ENCODE measurements at regions not wholly inside any gene's neighbourhood (a gene's known extent, or its start where the extent isn't known, plus 50 kb on each side); places are given as distances from the start of the nearest gene placed in this dataset.

DNA sequence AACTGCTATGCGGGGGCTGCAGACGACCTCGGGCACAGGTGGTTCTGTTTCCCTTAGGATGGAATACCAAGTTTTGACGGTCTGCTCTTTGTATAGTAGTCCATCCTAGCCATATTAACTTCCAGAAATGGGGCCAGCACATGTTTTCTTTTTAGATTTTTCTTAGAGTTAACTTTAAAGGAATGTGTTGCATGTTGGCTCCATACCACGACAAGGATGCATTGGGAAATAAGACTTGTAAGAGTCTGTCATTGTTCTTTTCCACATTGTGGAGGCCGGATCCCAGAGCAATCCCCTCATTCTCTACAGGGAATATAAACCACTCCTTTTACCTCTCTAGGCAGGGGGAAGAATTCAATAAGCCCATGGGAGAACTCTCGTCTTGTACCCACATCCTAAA is 87.1 kb upstream of the PLSCR4 start:
- no peak overlapping the region for H3K4me3 Mint-ChIP-seq
- H3K27ac Mint-ChIP-seq: no peak overlapping the region
- H3K27me3 Mint-ChIP-seq (ENCODE audit: low read depth): no peaks in the 10 kb centered on the region
- ATAC-seq (no peak), DNase-seq (no peak)
- H3K36me3 Mint-ChIP-seq (ENCODE audit: low read depth): no peaks in the 10 kb centered on the region
- ChIA-PET CTCF (no interaction called here), POLR2A (no interaction called here)
- H3K4me1 Mint-ChIP-seq (ENCODE audit: low read depth): no peaks in the 10 kb centered on the region
- no peaks in the 10 kb centered on the region for H3K9me3 Mint-ChIP-seq (ENCODE audit: insufficient read depth)

DNA sequence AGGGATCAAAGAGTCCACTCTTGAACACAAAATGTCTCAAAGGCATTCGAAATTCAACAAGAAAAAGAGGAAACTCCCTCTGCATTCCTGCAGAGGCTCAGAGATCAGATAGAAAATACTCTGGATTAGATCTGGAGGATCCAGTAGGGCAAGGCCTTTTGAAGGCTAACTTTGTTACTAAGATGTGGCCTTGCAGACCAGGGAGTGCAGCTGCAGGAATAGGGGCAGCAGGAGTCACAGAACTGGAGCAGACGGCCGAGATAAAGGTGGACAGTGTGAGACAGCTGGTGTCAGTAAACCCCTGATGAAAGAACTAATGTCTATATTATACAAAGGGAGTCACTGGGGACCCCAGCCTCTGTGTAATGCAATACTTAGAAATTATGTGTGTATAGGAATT is 84.5 kb upstream of the PLSCR4 start:
- H3K4me1 Mint-ChIP-seq (ENCODE audit: low read depth): no peaks in the 10 kb centered on the region
- CTCF ChIA-PET: no interaction called here
- POLR2A ChIA-PET: no interaction called here

DNA sequence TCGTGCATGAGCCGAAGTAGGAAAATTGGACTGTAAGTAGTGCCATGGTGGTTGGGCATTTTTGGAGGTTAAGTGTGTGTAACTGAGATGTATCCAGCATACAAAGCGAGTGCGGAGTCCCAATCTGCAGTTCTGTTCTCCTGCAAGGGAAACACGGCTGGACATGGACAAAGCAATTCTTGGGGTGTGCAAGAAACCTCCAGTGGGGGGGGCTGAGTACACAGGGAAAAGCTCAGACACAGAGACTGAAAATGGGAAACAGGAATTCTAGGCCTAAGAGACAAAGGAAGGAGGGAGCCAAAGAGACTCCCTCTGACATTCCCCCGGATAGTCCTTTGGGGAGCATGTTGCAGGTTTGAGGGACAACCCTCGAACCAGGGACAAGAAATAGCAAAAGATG is 83.2 kb upstream of the PLSCR4 start:
- Mint-ChIP-seq H3K9me3 (ENCODE audit: insufficient read depth) (no peaks in the 10 kb centered on the region), H3K36me3 (ENCODE audit: low read depth) (no peaks in the 10 kb centered on the region), H3K27me3 (ENCODE audit: low read depth) (peaks cover 2% of the 10 kb centered on the region), H3K4me1 (ENCODE audit: low read depth) (no peaks in the 10 kb centered on the region), H3K27ac (no peak overlapping the region), H3K4me3 (no peak overlapping the region)
- CTCF ChIA-PET: no interaction called here
- no peak for ATAC-seq
- DNase-seq: no peak
- POLR2A ChIA-PET: no interaction called here

More for the DNA sequence above, 84.5 kb upstream of the PLSCR4 start:
- no peaks in the 10 kb centered on the region for H3K27me3 Mint-ChIP-seq (ENCODE audit: low read depth)
- DNase-seq: no peak
- ATAC-seq: no peak
- H3K4me3 Mint-ChIP-seq: no peak overlapping the region
- no peaks in the 10 kb centered on the region for H3K9me3 Mint-ChIP-seq (ENCODE audit: insufficient read depth)
- H3K36me3 Mint-ChIP-seq (ENCODE audit: low read depth): no peaks in the 10 kb centered on the region
- H3K27ac Mint-ChIP-seq: no peak overlapping the region

DNA sequence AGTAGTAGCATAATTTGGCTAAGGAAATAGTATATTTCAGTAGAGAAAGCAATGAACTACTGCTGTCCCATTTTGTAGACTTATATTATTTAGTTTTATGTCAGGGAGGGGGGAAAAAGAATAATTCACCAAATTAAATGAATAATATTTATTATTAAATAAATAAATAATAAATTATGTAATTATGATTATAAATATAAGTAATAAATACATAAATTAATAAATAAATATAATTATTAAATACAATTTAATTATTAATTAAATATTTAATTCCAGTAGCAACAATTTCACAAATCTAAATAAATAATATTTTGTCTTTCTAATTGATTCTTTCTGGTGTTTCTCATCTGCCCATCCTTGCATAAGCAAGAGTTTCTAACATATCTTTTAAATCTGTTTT is 81.1 kb upstream of the PLSCR4 start:
- DNase-seq (no peak), ATAC-seq (no peak)
- no peaks in the 10 kb centered on the region for H3K36me3 Mint-ChIP-seq (ENCODE audit: low read depth)
- H3K4me1 Mint-ChIP-seq (ENCODE audit: low read depth): no peaks in the 10 kb centered on the region
- CTCF ChIA-PET: no interaction called here
- no peak overlapping the region for H3K4me3 Mint-ChIP-seq
- no peaks in the 10 kb centered on the region for H3K9me3 Mint-ChIP-seq (ENCODE audit: insufficient read depth)
- no peak overlapping the region for H3K27ac Mint-ChIP-seq
- peaks cover 2% of the 10 kb centered on the region for H3K27me3 Mint-ChIP-seq (ENCODE audit: low read depth)
- POLR2A ChIA-PET: no interaction called here

DNA sequence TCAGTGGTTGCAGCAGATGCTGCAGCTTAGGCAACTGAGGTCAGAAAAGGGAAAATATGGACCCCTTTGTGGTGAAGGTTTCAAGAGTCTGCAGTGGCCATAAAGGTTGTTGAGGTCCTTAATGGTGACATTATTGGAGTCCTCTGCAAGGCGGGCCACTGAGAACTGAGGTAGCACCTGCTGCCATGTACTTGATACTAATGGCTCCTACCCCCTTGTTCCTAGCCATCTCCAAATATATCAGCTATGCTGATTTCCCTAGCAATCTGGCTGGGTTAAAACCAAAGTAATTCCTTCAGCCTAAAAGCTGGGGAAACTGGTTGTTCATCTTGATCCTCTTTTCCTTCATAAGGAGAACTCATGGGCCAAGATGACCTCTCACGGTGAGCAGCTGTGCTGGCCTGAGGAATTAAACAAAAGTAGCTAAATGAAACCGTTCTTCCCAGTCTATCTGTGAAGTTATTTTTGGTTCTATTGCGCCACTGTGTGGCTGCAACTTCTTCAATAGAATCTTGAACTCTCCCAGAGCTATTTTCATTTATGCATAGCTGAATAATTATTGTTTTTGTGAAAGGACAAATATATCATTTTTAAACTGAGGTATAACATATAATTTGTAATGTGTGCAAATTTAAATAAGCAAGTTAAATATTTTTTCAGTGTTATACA is 76.1 kb upstream of the PLSCR4 start:
- CTCF ChIA-PET: interaction anchor here (0.7 to 1.9 kb wide), 6 partner anchors 107 to 262 kb away, joined by 3 to 24 read pairs (median 6); no protein-coding TSS in a partner anchor

DNA sequence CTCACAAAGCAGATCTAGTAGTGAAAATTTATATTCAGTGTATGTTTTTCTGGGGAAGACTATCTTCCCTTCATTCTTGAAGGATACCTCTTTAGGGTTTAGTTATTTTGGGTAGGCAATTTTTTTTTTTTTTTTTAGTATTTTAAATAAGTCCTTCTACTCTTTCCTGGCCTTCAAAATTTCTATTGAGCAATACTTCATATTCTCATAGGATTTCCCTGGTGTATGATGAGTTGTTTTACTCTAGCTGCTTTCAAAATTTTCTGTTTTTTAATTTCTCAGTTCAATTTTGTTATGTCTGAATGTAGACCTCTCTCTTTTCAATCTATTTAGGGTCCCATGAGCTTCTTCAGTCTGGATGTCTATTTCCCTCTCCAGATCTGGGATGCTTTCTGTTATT is 74.3 kb upstream of the PLSCR4 start:
- no peaks in the 10 kb centered on the region for H3K4me1 Mint-ChIP-seq (ENCODE audit: low read depth)
- ATAC-seq: no peak
- no peaks in the 10 kb centered on the region for H3K36me3 Mint-ChIP-seq (ENCODE audit: low read depth)
- H3K27me3 Mint-ChIP-seq (ENCODE audit: low read depth): peaks cover 6% of the 10 kb centered on the region
- no peak for DNase-seq
- POLR2A ChIA-PET: no interaction called here
- H3K4me3 Mint-ChIP-seq: no peak overlapping the region
- H3K9me3 Mint-ChIP-seq (ENCODE audit: insufficient read depth): no peaks in the 10 kb centered on the region
- H3K27ac Mint-ChIP-seq: no peak overlapping the region
- CTCF ChIA-PET: no interaction called here

More for the DNA sequence above, 76.1 kb upstream of the PLSCR4 start:
- Mint-ChIP-seq H3K27me3 (ENCODE audit: low read depth) (peaks cover 4% of the 10 kb centered on the region), H3K9me3 (ENCODE audit: insufficient read depth) (no peaks in the 10 kb centered on the region), H3K36me3 (ENCODE audit: low read depth) (no peaks in the 10 kb centered on the region), H3K4me1 (ENCODE audit: low read depth) (no peaks in the 10 kb centered on the region), H3K4me3 (no peak overlapping the region), H3K27ac (no peak overlapping the region)
- POLR2A ChIA-PET: no interaction called here
- ATAC-seq (no peak), DNase-seq (no peak)

DNA sequence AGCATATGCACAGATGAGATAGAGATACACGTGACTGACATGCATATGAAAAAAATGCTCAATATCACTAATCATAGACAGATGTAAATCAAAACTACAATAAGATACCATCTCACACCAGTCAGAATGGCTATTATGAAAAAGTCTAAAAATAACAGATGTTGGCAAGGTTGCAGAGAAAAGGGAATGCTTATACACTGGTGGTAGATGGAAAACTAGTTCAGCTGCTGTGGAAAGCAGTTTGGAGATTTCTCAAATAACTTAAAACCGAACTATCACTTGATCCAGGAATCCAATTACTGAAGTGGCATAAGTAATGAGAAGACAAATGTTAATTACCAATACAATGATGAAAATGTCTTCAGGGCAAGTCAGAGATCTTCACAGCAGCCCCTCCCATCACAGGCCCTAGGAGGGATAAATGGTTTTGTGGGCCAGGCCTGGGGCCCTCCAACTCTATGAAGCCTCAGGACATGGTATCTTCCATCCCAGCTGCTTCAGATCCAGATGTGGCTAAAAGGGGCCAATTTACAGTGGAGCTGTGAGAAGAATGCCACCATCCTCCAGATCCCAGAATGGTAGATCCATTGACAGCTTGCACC is 71.4 kb upstream of the PLSCR4 start:
- Mint-ChIP-seq H3K4me3 (no peak overlapping the region), H3K36me3 (ENCODE audit: low read depth) (no peaks in the 10 kb centered on the region), H3K27me3 (ENCODE audit: low read depth) (peaks cover 5% of the 10 kb centered on the region), H3K4me1 (ENCODE audit: low read depth) (no peaks in the 10 kb centered on the region), H3K9me3 (ENCODE audit: insufficient read depth) (no peaks in the 10 kb centered on the region), H3K27ac (no peak overlapping the region)
- ATAC-seq: no peak
- no peak for DNase-seq
- ChIA-PET CTCF (no interaction called here), POLR2A (no interaction called here)

DNA sequence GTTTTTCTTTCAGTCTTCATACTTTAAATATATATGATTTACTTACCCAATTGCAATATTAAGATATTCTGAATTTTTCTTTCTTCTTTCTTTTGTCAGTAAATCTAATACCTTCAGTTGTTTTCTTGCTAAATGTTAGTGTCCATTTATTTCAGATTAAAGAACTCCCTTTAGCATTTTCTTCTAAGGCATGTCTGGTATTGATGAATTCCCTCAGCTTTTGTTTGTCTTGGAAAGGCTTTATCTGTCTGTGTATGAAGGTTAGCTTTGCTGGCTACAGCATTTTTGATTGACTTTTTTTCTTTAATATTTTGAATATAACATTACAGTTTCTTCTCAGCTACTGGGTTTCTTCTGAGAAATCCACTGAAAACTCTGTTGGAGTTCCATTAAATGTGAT is 64.0 kb upstream of the PLSCR4 start:
- ChIA-PET POLR2A (no interaction called here), CTCF (no interaction called here)
- H3K36me3 Mint-ChIP-seq (ENCODE audit: low read depth): no peaks in the 10 kb centered on the region
- no peaks in the 10 kb centered on the region for H3K4me1 Mint-ChIP-seq (ENCODE audit: low read depth)
- ATAC-seq (no peak), DNase-seq (no peak)
- H3K27me3 Mint-ChIP-seq (ENCODE audit: low read depth): no peaks in the 10 kb centered on the region
- H3K27ac Mint-ChIP-seq: no peak overlapping the region
- H3K4me3 Mint-ChIP-seq: no peak overlapping the region
- no peaks in the 10 kb centered on the region for H3K9me3 Mint-ChIP-seq (ENCODE audit: insufficient read depth)

DNA sequence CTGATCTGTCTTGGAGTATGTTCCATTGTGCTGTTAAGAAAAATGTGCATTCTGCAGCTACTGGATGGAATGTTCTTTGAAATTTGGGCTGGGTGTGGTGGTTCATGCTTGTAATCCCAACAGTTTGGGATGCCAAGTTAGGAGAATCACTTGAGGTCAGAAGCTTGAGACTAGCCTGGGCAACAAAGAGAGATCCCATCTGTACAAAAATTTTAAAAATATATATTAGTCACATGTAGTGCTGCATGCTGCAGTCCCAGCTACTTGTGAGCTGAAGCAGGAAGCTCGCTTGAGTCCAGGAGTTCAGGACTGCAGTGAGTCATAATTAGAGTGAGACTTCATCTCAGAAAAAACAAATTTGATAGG is 62.8 kb upstream of the PLSCR4 start:
- ChIA-PET POLR2A (no interaction called here), CTCF (interaction anchor here (0.7 to 1.0 kb wide), 2 partner anchors 14 to 59 kb away, joined by 3 read pairs; no protein-coding TSS in a partner anchor)
- DNase-seq (no peak), ATAC-seq (no peak)
- H3K4me3 Mint-ChIP-seq: no peak overlapping the region
- H3K4me1 Mint-ChIP-seq (ENCODE audit: low read depth): no peaks in the 10 kb centered on the region
- H3K36me3 Mint-ChIP-seq (ENCODE audit: low read depth): no peaks in the 10 kb centered on the region
- H3K27ac Mint-ChIP-seq: no peak overlapping the region
- no peaks in the 10 kb centered on the region for H3K9me3 Mint-ChIP-seq (ENCODE audit: insufficient read depth)
- H3K27me3 Mint-ChIP-seq (ENCODE audit: low read depth): peaks cover 3% of the 10 kb centered on the region

DNA sequence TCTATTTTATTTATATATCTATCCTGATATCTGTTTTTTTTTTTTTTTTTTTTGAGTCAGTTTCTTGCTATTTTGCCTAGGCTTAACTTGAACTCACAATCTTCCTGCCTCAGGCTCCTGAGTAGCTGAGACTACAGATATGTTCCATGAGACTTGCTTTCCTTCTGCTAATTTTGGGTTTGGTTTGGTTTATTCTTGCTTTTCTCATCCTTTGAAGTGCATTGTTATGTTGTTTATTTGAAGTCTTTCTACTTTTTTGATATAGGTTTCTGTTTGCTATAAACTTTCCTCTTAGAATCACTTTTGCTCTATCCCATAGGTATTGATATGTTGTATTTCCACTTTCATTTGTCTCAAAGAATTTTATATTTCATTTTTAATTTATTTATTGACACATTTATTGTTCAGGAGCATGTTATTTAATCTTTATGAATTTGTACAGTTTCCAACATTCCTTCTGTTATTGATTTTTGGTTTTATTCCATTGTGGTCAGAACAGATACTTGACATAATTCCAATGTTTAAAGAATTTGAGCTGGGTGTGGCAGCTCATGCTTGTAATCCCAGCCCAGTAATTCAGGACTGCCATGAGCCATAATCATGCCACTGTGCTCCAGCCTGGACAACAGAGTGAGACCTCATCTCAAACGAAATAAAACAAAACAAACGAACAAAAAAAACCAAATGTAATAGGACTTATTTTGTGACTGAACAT is 62.3 kb upstream of the PLSCR4 start:
- Mint-ChIP-seq H3K4me1 (ENCODE audit: low read depth) (no peaks in the 10 kb centered on the region), H3K4me3 (no peak overlapping the region), H3K9me3 (ENCODE audit: insufficient read depth) (no peaks in the 10 kb centered on the region), H3K27ac (no peak overlapping the region), H3K27me3 (ENCODE audit: low read depth) (peaks cover 3% of the 10 kb centered on the region), H3K36me3 (ENCODE audit: low read depth) (no peaks in the 10 kb centered on the region)
- ATAC-seq (no peak), DNase-seq (no peak)
- ChIA-PET POLR2A (no interaction called here), CTCF (interaction anchor here (1.0 kb wide), 1 partner anchor 13 kb away, joined by 3 read pairs; no protein-coding TSS in a partner anchor)

DNA sequence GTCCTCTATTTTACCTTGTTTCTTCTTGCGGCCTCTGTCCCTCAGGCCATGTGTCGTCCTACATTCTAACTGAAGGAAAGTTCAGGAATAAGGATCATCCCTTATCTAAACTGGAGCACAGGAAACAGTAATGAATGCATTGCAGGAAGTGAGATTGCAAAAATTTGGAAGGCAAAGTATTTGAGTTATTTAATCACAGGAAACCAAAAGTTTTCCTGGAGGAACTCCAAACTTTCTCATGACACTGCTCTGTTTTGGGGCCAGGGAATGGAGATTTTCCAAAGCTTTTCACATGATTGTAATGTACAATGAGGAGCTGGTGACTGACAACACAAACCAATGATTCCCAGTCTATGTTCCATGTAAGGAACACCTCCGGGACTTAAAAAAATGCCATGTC is 57.8 kb upstream of the PLSCR4 start:
- ChIA-PET CTCF (no interaction called here), POLR2A (no interaction called here)
- Mint-ChIP-seq H3K27me3 (ENCODE audit: low read depth) (peaks cover 3% of the 10 kb centered on the region), H3K36me3 (ENCODE audit: low read depth) (no peaks in the 10 kb centered on the region), H3K9me3 (ENCODE audit: insufficient read depth) (no peaks in the 10 kb centered on the region), H3K27ac (no peak overlapping the region), H3K4me1 (ENCODE audit: low read depth) (no peaks in the 10 kb centered on the region), H3K4me3 (no peak overlapping the region)
- DNase-seq: no peak
- ATAC-seq: no peak

DNA sequence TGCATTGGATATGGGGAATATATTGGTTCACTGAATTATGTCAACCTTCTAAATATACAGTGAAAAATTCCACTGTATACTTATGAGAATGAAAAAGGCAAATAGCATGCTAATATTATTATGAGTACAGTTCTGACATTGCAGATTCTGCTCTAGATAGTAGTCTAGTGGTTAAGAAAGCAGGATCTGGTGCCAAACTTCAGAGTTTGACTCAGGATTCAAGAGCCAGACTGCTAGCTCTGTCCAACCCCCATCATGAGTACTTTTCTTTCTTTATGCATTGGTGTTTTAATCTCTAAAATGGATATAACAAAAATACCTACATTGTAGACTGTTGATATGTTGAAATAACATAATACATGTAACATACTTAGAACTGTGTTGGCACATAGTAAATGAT is 57.3 kb upstream of the PLSCR4 start:
- no peaks in the 10 kb centered on the region for H3K4me1 Mint-ChIP-seq (ENCODE audit: low read depth)
- no peaks in the 10 kb centered on the region for H3K36me3 Mint-ChIP-seq (ENCODE audit: low read depth)
- ATAC-seq (no peak), DNase-seq (no peak)
- ChIA-PET CTCF (no interaction called here), POLR2A (no interaction called here)
- H3K27me3 Mint-ChIP-seq (ENCODE audit: low read depth): peaks cover 3% of the 10 kb centered on the region
- no peaks in the 10 kb centered on the region for H3K9me3 Mint-ChIP-seq (ENCODE audit: insufficient read depth)
- no peak overlapping the region for H3K27ac Mint-ChIP-seq
- H3K4me3 Mint-ChIP-seq: no peak overlapping the region

DNA sequence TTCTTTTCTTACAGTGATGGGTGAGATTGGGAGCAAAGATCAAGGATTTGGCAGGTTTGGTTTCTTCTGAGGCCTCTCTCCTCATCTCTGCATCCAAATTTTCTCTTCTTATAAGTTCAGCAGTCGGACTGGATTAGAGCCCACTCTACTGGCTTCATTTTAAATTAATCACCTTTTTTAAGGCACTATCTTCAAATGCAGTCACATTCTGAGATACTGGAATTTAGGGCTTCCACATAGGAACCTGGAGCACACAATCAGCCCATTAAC is 56.5 kb upstream of the PLSCR4 start:
- no peak for ATAC-seq
- Mint-ChIP-seq H3K4me1 (ENCODE audit: low read depth) (no peaks in the 10 kb centered on the region), H3K4me3 (no peak overlapping the region), H3K36me3 (ENCODE audit: low read depth) (no peaks in the 10 kb centered on the region), H3K27ac (no peak overlapping the region), H3K9me3 (ENCODE audit: insufficient read depth) (no peaks in the 10 kb centered on the region), H3K27me3 (ENCODE audit: low read depth) (peaks cover 3% of the 10 kb centered on the region)
- ChIA-PET POLR2A (no interaction called here), CTCF (no interaction called here)
- no peak for DNase-seq

Data from activated CD8-positive, alpha-beta T cell treated with anti-CD3 and anti-CD28 coated beads, Interleukin-2, amount 10 ng/mL, durations not matched to agents 7 days and 5 days (primary cell).